ENCODE measurements at regions not wholly inside any gene's neighbourhood (a gene's known extent, or its start where the extent isn't known, plus 50 kb on each side); places are given as distances from the start of the nearest gene placed in this dataset.

- DNase-seq (ENCODE audit: low spot score), result no peak
Observed at GRCh38 chr1:5473268-5473667, 519.0 kb downstream of the NPHP4 start.

GRCh38 chr1:5466487-5466886, 525.7 kb downstream of the NPHP4 start:
- no peak for DNase-seq (ENCODE audit: low spot score)

- DNase-seq (ENCODE audit: low spot score), result no peak
Observed at GRCh38 chr1:5465281-5465711, 526.9 kb downstream of the NPHP4 start.

DNA sequence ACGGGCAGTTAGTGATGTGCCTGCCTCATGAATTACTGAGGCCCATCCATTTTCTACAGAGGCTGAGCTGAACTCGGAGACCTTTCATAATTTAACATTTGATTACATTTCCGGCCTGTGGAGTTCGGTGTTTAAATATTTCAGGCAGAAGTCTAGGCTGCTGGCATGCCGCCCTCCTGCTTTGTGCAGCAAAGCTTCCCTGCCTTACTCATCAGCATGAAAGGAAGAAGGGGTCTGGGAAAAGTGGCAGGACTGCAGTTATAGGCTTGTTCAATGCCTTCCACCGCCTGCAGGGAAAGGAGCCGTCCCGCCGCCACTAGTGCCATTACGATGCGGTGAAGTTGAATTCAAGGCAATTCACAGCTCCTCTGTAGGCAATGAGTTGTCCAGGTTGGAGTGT, 527.9 kb downstream of the NPHP4 start:
- no peak for DNase-seq (ENCODE audit: low spot score)

- DNase-seq (ENCODE audit: low spot score), result no peak
Observed at GRCh38 chr1:5460974-5461373, 531.3 kb downstream of the NPHP4 start.

DNA sequence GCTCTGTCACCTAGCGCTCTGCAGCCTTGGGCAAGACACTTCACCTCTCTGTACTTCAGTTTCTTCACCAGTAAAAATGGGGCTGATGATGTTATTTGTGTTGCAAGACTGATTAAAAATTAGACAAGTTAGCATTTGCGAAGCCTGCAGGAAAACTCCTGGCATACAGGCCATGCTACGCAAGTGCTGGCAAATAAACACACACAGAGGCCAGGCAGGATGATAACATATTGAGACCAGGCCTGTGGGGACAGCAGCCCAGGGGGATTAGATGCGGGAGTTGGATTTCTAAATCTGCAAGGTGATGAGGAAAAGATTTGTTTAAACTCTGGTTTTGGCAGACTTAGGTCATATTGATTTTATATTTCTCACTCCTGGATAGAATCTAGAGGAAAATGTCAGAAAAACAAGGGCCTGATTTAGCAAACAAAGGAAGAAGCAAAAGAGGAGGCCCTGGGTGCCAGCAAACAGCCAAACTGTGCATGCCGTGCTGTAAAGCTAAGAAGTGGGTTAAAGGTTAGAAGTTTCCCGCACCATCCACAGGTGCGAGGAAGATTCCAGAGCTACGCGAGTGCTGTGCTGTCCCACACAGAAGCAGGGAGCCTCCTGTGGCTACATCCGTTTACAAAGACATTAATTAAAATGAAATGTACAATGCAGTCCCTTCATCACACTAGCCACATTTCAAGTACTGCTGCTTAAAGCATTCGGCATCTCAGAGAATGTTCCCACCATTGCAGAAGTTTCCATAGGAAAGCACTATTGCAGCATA, 532.2 kb downstream of the NPHP4 start:
- DNase-seq (ENCODE audit: low spot score), result no peak

DNA sequence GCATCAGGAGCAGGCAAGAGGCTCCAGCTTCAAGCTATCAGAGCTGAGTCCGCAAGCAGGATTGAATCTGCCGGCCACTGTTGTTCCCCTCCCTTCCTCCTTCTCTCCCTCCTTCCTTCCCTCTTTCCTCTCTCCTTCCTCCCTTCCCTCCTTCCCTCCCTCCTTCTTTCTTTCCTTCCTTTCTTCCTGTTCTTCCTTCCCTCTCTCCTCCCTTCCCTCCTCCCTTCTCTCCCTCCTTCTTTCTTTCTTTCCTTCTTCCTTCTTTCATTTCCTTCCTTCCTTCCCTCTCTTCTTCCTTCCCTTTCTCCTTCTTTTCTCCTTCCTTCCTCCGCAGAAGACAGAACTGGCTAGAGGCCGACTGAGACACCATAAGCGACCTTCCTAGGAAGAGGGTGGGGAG, 534.0 kb downstream of the NPHP4 start:
- DNase-seq (ENCODE audit: low spot score), result no peak

- no peak for DNase-seq (ENCODE audit: low spot score)
Observed at GRCh38 chr1:5456090-5456811, 536.0 kb downstream of the NPHP4 start.

- DNase-seq (ENCODE audit: low spot score), result no peak
Observed at GRCh38 chr1:5455651-5456050, 536.6 kb downstream of the NPHP4 start.

GRCh38 chr1:5455056-5455455, 537.2 kb downstream of the NPHP4 start:
- DNase-seq (ENCODE audit: low spot score), result no peak

DNA sequence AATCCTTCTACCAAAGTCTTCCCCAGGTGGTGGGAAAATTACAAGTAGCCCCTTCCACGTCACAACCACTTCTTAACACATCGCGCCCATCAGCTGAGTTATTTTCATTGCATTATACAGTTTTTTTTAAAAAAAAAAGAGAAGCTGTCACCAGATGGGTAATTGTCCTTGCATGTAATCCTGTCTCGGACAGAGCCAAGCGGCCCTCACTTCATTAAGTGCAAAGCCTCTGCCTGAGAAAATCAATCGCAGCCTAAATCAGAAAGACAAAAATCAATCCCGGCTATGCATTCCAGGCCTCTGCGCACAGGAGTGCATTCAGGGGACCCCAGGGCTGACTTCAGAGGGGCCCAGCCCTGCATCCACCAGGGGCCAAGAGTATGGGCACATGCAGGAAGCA, 538.9 kb downstream of the NPHP4 start:
- no peak for DNase-seq (ENCODE audit: low spot score)

- DNase-seq (ENCODE audit: low spot score), result no peak
Observed at GRCh38 chr1:5451671-5452070, 540.6 kb downstream of the NPHP4 start.

DNA sequence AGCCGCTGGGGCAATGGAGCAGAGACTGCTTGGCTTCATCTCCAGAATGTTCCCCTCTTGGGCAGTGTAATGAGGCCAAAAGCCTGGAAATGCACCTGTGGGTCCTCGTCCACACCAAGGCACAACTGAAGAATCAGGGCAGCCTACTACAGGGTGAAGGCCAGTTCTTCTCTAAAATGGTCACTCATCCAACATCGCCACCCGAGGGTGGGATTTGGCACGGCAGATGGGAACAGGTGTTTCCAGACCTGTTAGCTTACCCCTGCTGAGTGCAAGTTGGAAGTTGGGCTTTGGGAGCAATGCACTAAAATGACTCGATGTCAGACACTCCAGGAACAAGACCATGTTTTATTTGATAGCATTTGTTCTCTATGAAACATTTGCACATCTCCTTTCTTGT, 543.7 kb downstream of the NPHP4 start:
- no peak for DNase-seq (ENCODE audit: low spot score)

DNA sequence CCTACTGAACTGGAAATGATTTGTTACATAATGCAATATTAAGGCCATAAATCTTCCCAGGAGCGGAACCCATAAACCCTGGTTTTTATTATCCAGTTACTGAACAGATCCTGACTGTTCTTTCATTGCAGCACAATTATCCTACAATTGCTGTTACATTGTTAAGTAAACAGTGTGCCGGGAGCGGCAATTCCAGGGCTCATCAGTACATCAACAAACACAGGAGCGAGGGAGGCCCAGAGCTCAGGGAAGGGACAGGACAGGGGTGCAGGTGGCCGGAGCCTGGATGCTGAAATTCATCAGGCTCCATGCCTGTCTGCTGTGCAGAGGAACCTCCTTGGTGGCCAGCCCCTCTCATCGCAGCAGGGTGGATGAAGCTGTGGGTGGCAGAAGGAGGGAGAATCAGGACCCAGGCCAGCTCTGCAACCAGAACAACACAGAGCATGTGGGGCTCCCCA, 544.7 kb downstream of the NPHP4 start:
- no peak for DNase-seq (ENCODE audit: low spot score)

DNA sequence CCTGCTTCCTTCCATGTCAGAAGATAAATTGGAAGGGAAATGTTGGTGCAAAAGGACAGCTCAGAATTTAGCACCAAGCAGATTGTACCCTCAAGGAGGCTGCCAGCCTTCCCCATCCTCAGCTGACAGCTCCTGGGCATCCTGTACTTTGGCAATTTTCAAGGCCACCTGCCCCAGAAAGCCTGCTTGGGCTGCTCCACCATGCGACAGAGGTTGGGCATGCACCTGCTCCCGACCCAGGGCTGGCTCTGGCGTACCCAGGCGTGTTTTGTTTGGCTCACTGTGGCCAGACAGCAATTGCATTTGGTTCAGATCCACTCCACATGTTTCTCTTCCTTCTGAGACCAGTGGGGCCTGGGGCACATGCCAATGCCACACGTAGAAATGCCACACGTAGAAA, 547.8 kb downstream of the NPHP4 start:
- no peak for DNase-seq (ENCODE audit: low spot score)

DNA sequence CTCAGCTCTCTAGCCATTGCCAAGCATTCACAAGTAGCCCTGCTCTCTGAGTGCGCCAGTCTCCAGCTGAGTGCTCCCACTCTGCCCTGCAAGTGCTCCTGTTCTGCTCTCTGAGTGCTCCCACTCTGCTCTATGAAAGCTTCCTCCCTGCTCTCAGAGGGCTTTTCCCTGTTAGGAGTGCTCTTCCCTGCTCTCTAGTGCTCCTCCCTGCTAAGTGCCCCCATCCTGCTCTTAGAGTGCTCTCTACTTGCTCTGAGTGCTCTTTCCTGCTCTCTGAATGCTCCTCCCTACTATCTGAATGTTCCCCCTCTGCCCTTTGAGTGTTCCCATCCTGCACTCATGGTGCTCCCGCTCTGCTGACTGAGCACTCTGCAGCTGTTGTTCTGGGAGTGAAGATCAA, 555.4 kb downstream of the NPHP4 start:
- no peak for DNase-seq (ENCODE audit: low spot score)

DNA sequence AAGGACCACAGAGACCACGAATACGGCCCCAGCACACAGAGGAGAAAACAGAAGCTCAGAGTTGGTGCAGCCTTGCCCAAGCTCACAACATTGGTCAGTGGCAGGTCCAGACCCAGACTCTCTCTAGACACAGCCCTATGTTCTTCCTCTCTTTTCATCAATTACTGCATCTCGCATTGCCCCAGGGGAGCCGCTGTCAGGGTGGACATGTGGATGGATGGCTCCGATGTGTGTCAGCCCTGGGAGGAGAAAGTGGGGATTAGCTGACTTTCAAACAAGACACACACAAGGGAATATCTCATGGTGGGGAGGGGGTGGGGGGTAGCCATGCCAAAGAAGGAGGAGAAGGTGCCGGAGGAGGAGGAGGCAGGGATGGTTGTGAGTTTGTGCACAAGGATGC, 556.8 kb downstream of the NPHP4 start:
- no peak for DNase-seq (ENCODE audit: low spot score)

DNA sequence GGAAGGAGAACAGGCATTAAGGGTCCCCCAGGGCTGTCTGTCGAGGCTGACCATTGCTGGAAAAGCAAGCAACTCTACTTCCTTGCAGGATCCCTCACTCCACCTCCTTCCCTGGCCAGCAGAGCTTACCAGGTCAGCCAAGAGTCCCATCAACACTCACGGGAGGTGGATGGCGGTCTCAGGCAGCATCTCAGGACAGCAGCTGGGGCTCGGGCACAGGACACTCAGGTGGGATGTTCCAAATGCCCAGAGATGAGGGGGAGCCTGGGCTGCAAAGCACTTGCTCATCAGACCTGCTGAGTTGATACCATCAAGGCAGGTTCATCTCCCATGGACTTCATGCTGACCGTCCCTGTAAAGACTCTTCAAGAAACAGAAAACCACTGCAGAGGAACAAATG, 559.8 kb downstream of the NPHP4 start:
- DNase-seq (ENCODE audit: low spot score), result no peak

DNA sequence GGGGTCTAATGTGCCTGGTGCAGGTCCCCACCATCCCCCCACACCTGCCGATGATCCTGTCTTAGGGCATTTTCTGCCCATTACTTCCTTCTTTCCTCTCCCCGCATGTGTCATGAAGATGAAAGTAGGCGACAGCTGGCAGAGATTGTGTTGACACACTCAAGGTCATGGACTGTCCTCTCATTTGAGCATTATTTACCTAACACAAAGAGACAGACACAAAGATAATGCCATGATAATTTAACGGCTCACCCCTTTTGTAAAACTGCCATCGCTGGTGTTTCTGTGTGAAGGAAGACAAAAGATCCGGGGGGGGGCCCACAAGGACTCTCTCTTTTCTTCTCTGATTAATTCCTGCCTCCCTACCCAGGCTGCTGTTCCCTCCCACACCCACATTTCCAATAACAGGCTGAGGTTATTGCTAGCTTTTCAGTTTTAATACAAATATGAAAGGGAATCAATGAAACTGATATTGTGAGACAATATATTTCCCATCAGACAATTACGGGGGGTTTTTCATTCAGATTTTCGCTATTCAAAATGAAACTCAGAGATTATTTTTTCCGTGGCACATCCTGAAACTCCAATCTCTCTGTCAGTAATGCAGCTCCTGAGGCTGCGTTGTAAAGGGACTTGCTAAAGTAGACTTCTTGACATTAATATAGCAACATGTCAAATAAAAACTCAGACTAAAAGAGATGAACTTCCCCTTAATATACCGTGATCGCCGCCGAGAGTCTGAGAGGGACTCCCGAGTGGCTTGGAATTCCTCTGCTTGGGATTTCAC, 561.1 kb downstream of the NPHP4 start:
- DNase-seq (ENCODE audit: low spot score), result no peak

DNA sequence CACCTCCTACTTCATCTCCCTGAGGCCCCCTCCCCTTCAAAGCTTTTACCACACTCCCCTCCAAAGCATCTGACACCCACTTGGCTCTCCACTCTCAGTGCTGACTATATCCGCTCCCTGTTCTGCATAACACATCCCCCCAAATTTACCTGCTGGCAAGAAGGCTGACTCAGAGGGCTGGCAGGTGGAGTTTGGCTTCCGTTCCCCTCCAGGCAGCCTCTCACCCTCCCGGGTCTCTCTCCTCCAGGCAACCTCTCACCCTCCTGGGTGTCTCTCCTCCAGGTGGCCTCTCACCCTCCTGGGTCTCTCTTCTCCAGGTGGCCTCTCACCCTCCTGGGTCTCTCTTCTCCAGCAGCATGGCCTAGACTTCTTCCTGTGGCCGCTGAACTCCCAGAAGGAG, 562.1 kb downstream of the NPHP4 start:
- no peak for DNase-seq (ENCODE audit: low spot score)

GRCh38 chr1:5428351-5428750, 563.9 kb downstream of the NPHP4 start:
- no peak for DNase-seq (ENCODE audit: low spot score)

GRCh38 chr1:5427026-5427613, 565.1 kb downstream of the NPHP4 start:
- DNase-seq (ENCODE audit: low spot score), result no peak
